Liver (tissue), 3 donors: ENCODE measurements at regions not wholly inside any gene's neighbourhood (a gene's known extent, or its start where the extent isn't known, plus 50 kb on each side); places are given as distances from the start of the nearest gene placed in this dataset.

Source experiments
- CTCF ChIP-seq: fragments of 150-350 bp; IDR thresholded peaks from 2 replicates; pipeline ENCODE4 v1.5.1; 2017; ENCODE audit warnings: improper control_type of control experiment, low read depth, low read length; ENCODE audit not compliant: missing input control
- FOXA1 ChIP-seq: IDR thresholded peaks from 2 replicates; pipeline ENCODE4 v1.6.1; 2016; ENCODE audit warnings: antibody characterized with exemption
- RXRA ChIP-seq, 2 donors: IDR thresholded peaks; 2 replicates each; pipeline ENCODE4 v1.6.1; 2017 to 2018; ENCODE audit warnings: antibody characterized with exemption in 2 of 2, mild to moderate bottlenecking in 1 of 2
- TAF1 ChIP-seq: conservative IDR thresholded peaks from 2 replicates; pipeline ENCODE4 v1.6.1; 2016; ENCODE audit warnings: antibody characterized with exemption, mild to moderate bottlenecking
- YY1 ChIP-seq: IDR thresholded peaks from 2 replicates; pipeline ENCODE4 v1.6.1; 2016; ENCODE audit warnings: antibody characterized with exemption, mild to moderate bottlenecking
- TF ChIP-seq, protein P1 (sequence below): IDR thresholded peaks from 2 replicates; pipeline ENCODE4 v1.6.1; 2016; ENCODE audit warnings: antibody characterized with exemption, mild to moderate bottlenecking
- TF ChIP-seq, protein P2 (sequence below): IDR thresholded peaks from 2 replicates; pipeline ENCODE4 v1.6.1; 2016; ENCODE audit warnings: antibody characterized with exemption
- TF ChIP-seq, protein P3 (sequence below): IDR thresholded peaks from 2 replicates; pipeline ENCODE4 v1.6.1; 2016; ENCODE audit warnings: antibody characterized with exemption
- donor health status: healthy.
- donor health status: healthy.

- TF ChIP-seq CTCF (no peak), TAF1 (no peak), YY1 (no peak), RXRA (IDR thresholded peaks at IDR 0.05) (no peak), FOXA1 (no peak)
- TF ChIP-seq, protein P1, sequence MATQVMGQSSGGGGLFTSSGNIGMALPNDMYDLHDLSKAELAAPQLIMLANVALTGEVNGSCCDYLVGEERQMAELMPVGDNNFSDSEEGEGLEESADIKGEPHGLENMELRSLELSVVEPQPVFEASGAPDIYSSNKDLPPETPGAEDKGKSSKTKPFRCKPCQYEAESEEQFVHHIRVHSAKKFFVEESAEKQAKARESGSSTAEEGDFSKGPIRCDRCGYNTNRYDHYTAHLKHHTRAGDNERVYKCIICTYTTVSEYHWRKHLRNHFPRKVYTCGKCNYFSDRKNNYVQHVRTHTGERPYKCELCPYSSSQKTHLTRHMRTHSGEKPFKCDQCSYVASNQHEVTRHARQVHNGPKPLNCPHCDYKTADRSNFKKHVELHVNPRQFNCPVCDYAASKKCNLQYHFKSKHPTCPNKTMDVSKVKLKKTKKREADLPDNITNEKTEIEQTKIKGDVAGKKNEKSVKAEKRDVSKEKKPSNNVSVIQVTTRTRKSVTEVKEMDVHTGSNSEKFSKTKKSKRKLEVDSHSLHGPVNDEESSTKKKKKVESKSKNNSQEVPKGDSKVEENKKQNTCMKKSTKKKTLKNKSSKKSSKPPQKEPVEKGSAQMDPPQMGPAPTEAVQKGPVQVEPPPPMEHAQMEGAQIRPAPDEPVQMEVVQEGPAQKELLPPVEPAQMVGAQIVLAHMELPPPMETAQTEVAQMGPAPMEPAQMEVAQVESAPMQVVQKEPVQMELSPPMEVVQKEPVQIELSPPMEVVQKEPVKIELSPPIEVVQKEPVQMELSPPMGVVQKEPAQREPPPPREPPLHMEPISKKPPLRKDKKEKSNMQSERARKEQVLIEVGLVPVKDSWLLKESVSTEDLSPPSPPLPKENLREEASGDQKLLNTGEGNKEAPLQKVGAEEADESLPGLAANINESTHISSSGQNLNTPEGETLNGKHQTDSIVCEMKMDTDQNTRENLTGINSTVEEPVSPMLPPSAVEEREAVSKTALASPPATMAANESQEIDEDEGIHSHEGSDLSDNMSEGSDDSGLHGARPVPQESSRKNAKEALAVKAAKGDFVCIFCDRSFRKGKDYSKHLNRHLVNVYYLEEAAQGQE, result no peak
- TF ChIP-seq, protein P2, sequence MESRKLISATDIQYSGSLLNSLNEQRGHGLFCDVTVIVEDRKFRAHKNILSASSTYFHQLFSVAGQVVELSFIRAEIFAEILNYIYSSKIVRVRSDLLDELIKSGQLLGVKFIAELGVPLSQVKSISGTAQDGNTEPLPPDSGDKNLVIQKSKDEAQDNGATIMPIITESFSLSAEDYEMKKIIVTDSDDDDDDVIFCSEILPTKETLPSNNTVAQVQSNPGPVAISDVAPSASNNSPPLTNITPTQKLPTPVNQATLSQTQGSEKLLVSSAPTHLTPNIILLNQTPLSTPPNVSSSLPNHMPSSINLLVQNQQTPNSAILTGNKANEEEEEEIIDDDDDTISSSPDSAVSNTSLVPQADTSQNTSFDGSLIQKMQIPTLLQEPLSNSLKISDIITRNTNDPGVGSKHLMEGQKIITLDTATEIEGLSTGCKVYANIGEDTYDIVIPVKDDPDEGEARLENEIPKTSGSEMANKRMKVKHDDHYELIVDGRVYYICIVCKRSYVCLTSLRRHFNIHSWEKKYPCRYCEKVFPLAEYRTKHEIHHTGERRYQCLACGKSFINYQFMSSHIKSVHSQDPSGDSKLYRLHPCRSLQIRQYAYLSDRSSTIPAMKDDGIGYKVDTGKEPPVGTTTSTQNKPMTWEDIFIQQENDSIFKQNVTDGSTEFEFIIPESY, result no peak
- TF ChIP-seq, protein P3, sequence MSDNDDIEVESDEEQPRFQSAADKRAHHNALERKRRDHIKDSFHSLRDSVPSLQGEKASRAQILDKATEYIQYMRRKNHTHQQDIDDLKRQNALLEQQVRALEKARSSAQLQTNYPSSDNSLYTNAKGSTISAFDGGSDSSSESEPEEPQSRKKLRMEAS, result no peak
These were observed 180.1 kb upstream of the SDK2 start for GRCh38 chr17:73824321-73824720.
